ENCODE measurements at regions not wholly inside any gene's neighbourhood (a gene's known extent, or its start where the extent isn't known, plus 50 kb on each side); places are given as distances from the start of the nearest gene placed in this dataset.

GRCh38 chr1:192238421-192238820 lies 78.4 kb upstream of the RGS21 start:
- no peak overlapping the region for H3K4me3 ChIP-seq (ENCODE audit: low read depth, low read length)
- DNase-seq (ENCODE audit: low read depth), result no peak

DNA sequence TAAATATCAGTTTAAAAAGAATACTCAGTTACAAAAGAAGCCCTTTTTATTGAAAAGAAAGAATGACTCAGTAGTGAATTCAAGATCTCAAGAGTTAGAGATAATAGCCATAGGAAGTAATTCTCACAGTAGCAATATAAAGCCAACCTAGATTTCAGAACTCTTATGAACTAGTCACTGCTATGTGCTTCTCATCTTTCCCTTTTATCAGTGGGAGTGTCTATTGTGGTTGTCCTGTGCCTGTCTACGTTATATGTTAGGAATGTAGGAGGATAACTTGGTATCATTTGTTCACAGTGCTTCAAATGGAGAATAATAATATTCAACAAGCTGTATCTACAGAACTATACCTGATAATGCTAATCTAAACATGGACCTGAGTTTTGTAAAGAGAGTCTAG lies 73.1 kb upstream of the RGS21 start:
- H3K4me3 ChIP-seq (ENCODE audit: low read depth, low read length), result no peak overlapping the region
- DNase-seq (ENCODE audit: low read depth), result no peak

DNA sequence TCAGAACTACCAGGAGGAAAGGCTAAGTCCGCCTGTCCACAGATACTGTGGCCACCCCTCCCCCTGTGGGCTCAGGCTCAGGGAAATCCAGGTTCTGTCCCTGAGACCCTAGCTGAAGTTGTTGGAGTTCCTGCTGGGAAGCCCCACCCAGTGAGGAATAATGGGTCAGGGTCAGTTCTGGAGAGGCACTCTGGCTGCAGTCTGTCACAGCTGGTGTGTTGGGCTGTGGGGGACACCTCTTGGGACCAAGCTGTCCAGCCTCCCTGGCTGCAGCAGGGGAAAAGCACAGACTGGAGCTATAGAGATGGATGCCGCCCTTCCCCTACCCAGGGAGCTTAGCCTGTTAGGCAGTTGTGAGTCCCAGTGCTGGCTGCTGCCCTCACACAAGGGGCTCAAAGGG lies 65.1 kb upstream of the RGS21 start:
- H3K4me3 ChIP-seq (ENCODE audit: low read depth, low read length), result no peak overlapping the region
- DNase-seq (ENCODE audit: low read depth), result no peak

- H3K4me3 ChIP-seq (ENCODE audit: low read depth, low read length), result no peak overlapping the region
- DNase-seq (ENCODE audit: low read depth), result no peak
Observed at GRCh38 chr1:192252776-192253175, 64.0 kb upstream of the RGS21 start.

DNA sequence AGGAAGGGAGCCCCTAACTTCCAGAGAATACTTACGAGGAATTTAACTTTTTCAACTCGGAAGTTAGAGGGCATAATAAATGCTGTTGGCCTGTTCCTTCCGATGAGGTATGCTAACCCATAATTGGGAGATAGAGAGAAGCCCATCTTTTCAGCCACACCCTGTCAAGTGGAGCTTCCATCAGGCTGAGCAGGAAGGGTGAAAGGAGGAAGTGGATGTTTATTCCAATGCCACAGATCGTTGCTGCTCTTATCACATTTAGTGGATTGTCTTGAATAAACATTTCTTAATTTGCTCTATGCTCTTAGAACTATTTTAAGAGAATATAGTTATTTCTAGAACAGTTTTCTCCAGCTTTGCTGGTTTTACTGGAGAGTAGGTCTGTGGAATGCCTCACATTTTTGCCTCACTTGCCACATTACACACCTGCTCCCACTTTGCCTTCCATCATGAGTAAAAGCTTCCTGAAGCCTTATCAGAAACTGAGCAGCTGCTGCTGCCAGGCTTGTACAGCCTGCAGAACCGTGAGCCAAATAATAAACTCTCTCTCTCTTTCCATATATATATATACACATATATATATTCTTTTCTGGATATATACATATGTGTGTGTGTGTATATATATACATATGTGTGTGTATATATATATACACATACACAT lies 60.0 kb upstream of the RGS21 start:
- H3K4me3 ChIP-seq (ENCODE audit: low read depth, low read length), result no peak overlapping the region
- DNase-seq (ENCODE audit: low read depth), result no peak

DNA sequence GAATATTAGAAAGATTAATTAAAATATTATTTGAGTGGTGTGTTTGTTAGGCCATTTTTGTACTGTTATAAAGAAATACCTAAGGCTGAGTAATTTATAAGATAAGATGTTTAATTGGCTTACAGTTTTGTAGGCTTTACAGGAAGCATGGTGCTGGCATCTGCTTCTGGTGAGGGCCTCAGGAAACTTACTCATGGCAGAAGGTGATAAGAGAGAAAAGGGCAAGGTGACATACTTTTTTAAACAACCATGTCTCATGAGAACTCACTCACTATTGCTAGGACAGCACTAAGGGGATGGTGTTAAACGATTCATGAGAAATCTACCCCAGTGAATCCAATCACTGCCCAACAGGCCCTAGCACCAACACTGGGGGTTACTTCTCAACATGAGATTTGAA lies 56.7 kb upstream of the RGS21 start:
- H3K4me3 ChIP-seq (ENCODE audit: low read depth, low read length), result no peak overlapping the region
- no peak for DNase-seq (ENCODE audit: low read depth)

DNA sequence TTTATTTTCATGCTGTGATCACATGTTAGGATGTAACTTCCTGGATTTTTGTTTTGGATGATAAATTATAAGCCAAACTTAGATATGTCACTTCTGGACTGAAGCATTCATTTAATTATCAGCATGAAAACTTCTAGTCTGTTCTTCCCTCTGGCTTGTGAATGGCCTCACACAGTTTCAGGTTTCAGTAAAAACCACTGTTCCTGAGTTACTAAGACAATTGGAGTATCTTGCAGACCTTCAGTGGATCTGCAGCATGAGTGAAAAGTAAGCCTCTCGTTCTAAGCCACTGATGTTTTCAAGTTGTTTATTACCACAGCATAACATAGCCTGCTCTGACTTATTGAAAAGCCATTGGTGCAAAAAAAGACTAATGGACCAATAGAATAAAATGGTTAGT lies 55.3 kb upstream of the RGS21 start:
- no peak for DNase-seq (ENCODE audit: low read depth)
- H3K4me3 ChIP-seq (ENCODE audit: low read depth, low read length), result no peak overlapping the region

- no peak overlapping the region for H3K4me3 ChIP-seq (ENCODE audit: low read depth, low read length)
- DNase-seq (ENCODE audit: low read depth), result peak; percentile 56
Observed at GRCh38 chr1:192263436-192263835, 53.4 kb upstream of the RGS21 start.

DNA sequence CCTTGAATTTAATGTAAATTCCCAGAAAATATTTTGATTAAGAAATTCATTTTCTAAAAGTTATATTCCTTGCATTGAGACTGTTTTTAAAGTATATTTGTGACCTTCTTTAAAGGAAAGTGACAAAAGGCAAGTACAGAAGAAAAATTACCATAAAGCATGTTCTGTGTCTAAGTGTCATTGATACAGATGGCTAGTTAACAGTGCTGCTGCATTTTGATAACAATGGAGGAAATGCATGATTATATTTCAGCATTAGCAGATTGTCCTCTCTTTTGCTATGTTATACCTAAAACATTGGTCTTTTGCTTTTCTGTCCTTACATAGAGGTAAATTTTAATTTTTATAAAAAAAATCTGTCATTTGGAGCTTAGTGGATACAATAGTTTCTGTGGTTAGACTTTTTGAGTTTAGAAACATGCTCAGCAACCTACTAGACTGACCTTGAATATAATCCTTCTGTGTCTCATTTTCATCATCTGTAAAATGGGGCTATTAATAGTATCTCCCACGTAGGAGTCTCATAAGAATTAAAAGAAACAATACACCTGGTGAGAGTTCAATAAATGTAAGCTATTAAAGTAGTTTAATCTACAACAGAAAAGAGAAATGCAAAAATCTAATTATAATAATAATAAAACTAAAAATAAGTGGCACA lies 51.1 kb upstream of the RGS21 start:
- no peak overlapping the region for H3K4me3 ChIP-seq (ENCODE audit: low read depth, low read length)
- no peak for DNase-seq (ENCODE audit: low read depth)

DNA sequence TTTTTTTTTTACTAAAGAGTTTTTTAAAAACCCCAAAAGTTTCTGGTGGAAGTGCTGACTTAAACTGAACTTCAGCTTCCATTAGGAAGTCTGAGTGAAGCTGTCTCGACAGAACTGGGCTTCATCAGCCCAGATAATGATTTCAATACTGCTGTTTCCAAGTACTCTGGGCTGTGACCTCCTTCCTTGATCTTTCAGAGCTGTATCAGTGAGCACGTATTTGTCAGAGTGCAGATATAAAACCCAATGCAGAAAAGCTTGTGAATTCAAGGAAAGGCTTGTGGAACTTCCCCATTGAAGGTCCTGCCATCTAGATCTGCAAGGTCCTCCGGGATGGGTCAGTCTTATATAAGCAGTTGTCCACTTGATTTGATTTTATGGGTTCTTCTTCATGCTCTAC lies 50.1 kb upstream of the RGS21 start:
- DNase-seq (ENCODE audit: low read depth), result no peak
- H3K4me3 ChIP-seq (ENCODE audit: low read depth, low read length), result no peak overlapping the region
